Endodermal cell (in vitro differentiated cells): ENCODE measurements at regions not wholly inside any gene's neighbourhood (a gene's known extent, or its start where the extent isn't known, plus 50 kb on each side); places are given as distances from the start of the nearest gene placed in this dataset.

Experiments used
- DNase-seq: peaks from one replicate; pipeline ENCODE4 v3.0.0-alpha.2; 2017
- H3K27ac ChIP-seq: 2 replicates; pipeline ENCODE4 v1.5.1; 2013; ENCODE audit warnings: mild to moderate bottlenecking, low read depth, low read length, moderate library complexity
- H3K27me3 ChIP-seq: 2 replicates; pipeline ENCODE4 v1.6.1; 2013; ENCODE audit warnings: mild to moderate bottlenecking, low read length, moderate library complexity; ENCODE audit not compliant: insufficient read depth, control insufficient read depth, poor library complexity, severe bottlenecking
- H3K36me3 ChIP-seq: 2 replicates; pipeline ENCODE4 v1.7.0; 2013; ENCODE audit warnings: mild to moderate bottlenecking, low read length, moderate library complexity; ENCODE audit not compliant: control insufficient read depth, insufficient read depth
- H3K4me1 ChIP-seq: one replicate; pipeline ENCODE4 v1.7.0; 2013; ENCODE audit warnings: low read length; ENCODE audit not compliant: control insufficient read depth, insufficient read depth
- H3K4me3 ChIP-seq: 2 replicates; pipeline ENCODE4 v1.5.1; 2013; ENCODE audit warnings: mild to moderate bottlenecking, low read length, moderate library complexity
- H3K9ac ChIP-seq: 2 replicates; pipeline ENCODE4 v1.6.1; 2013; ENCODE audit warnings: mild to moderate bottlenecking, low read length, moderate library complexity; ENCODE audit not compliant: poor library complexity, severe bottlenecking; ENCODE audit errors: extremely low read depth
- H3K9me3 ChIP-seq: 2 replicates; pipeline ENCODE4 v1.6.1; 2013; ENCODE audit warnings: mild to moderate bottlenecking, low read length, moderate library complexity; ENCODE audit not compliant: control insufficient read depth
- H3K27ac Mint-ChIP-seq: 2 replicates; pipeline ENCODE4 v1.8.0; 2020; ENCODE audit warnings: mixed read lengths
- H3K27me3 Mint-ChIP-seq: 2 replicates; pipeline ENCODE4 v1.8.0; 2021; ENCODE audit warnings: mild to moderate bottlenecking, mixed read lengths; ENCODE audit not compliant: insufficient read depth
- H3K36me3 Mint-ChIP-seq: 2 replicates; pipeline ENCODE4 v1.8.0; 2020; ENCODE audit warnings: low read depth, mixed read lengths
- H3K4me1 Mint-ChIP-seq: 2 replicates; pipeline ENCODE4 v1.8.0; 2020; ENCODE audit warnings: mixed read lengths
- H3K4me3 Mint-ChIP-seq: 2 replicates; pipeline ENCODE4 v1.8.0; 2020; ENCODE audit warnings: mild to moderate bottlenecking, moderate library complexity, mixed read lengths
- H3K9me3 Mint-ChIP-seq: 2 replicates; pipeline ENCODE4 v1.8.0; 2020; ENCODE audit warnings: mild to moderate bottlenecking, mixed read lengths
- WGBS, 2 experiments: methylation state at CpG; one replicate each; pipeline versions ENCODE4 v1.1.5 to v1.1.7; 2013; ENCODE audit warnings: missing lambda C conversion rate in 2 of 2, mixed read lengths in 1 of 2; ENCODE audit not compliant: insufficient coverage in 1 of 2, insufficient read length in 1 of 2; 5-methylcytosine and 5-hydroxymethylcytosine counted together
- TF ChIP-seq, protein P1 (sequence below): fragments of 200-600 bp; sonication (generic); conservative IDR thresholded peaks from 2 replicates; pipeline ENCODE4 v1.5.0; 2021; ENCODE audit warnings: antibody characterized with exemption, mild to moderate bottlenecking

- no peak overlapping the region for H3K27ac ChIP-seq
- H3K27me3 Mint-ChIP-seq: no peaks in the 10 kb centered on the region
- peaks cover 9% of the 10 kb centered on the region for H3K4me1 Mint-ChIP-seq
- H3K9ac ChIP-seq: no peak overlapping the region
- no peaks in the 10 kb centered on the region for H3K27me3 ChIP-seq
- no peaks in the 10 kb centered on the region for H3K9me3 Mint-ChIP-seq
- H3K9me3 ChIP-seq: no peaks in the 10 kb centered on the region
- H3K4me3 Mint-ChIP-seq: no peak overlapping the region
- no peak for DNase-seq
- H3K4me3 ChIP-seq: no peak overlapping the region
- H3K4me1 ChIP-seq: peaks cover 3% of the 10 kb centered on the region
- H3K36me3 Mint-ChIP-seq: peaks cover 9% of the 10 kb centered on the region
- H3K36me3 ChIP-seq: no peaks in the 10 kb centered on the region
- TF ChIP-seq, protein P1, sequence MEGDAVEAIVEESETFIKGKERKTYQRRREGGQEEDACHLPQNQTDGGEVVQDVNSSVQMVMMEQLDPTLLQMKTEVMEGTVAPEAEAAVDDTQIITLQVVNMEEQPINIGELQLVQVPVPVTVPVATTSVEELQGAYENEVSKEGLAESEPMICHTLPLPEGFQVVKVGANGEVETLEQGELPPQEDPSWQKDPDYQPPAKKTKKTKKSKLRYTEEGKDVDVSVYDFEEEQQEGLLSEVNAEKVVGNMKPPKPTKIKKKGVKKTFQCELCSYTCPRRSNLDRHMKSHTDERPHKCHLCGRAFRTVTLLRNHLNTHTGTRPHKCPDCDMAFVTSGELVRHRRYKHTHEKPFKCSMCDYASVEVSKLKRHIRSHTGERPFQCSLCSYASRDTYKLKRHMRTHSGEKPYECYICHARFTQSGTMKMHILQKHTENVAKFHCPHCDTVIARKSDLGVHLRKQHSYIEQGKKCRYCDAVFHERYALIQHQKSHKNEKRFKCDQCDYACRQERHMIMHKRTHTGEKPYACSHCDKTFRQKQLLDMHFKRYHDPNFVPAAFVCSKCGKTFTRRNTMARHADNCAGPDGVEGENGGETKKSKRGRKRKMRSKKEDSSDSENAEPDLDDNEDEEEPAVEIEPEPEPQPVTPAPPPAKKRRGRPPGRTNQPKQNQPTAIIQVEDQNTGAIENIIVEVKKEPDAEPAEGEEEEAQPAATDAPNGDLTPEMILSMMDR: no peak
- H3K27ac Mint-ChIP-seq: no peak overlapping the region
Observed at GRCh38 chr4:30962939-30963338, 242.8 kb downstream of the PCDH7 start.

DNA sequence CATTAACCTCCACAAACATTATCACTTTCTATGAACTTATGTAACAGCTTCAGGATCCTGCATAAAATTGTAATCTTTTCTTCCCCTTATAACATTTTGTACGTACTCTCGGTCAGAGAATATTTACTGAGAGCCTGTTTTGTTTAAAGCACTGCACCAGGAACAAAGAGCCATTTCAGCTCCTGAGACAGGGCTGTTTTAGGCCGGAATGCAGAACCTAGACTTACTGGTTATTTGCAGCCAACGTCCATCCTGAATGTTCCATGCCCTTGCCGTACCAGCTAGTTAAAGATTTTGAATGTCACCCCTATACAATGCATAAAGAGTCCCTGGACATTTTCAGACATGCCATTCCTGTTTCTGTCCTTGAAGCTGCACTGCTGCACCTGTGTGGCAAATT, 248.8 kb downstream of the PCDH7 start:
- H3K4me3 ChIP-seq: no peak overlapping the region
- DNase-seq: no peak
- Mint-ChIP-seq H3K27me3 (no peaks in the 10 kb centered on the region), H3K9me3 (no peaks in the 10 kb centered on the region), H3K27ac (no peak overlapping the region), H3K36me3 (peaks cover 6% of the 10 kb centered on the region), H3K4me3 (no peak overlapping the region), H3K4me1 (peaks cover 16% of the 10 kb centered on the region)
- TF ChIP-seq, protein P1: no peak
- H3K27me3 ChIP-seq: no peaks in the 10 kb centered on the region
- H3K4me1 ChIP-seq: peaks cover 3% of the 10 kb centered on the region
- WGBS, 2 experiments: 60 to 75% methylated on average over 3 to 5 of the region's 5 CpGs
- H3K27ac ChIP-seq: no peak overlapping the region
- H3K36me3 ChIP-seq: no peaks in the 10 kb centered on the region
- H3K9me3 ChIP-seq: no peaks in the 10 kb centered on the region
- no peak overlapping the region for H3K9ac ChIP-seq

DNA sequence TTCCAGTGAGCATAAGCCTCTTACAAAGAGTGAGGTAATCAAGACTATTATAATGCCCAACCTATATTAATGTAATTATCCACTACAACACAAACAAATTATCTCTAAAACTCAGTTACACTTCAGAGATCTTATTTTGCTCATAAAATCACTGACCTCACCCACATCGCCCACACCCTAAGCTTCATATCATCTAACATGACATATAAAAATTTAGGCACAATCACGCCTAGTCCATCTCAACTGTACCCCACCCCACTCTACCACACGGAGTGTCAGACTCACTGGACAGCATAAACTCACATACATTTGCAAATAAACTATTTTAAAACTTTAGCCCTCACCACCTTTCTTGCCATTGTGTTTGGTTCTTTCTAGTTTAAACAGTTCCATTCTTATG, 252.4 kb downstream of the PCDH7 start:
- no peak overlapping the region for H3K27ac ChIP-seq

More for the DNA sequence above, 252.4 kb downstream of the PCDH7 start:
- H3K4me3 Mint-ChIP-seq: no peak overlapping the region
- peaks cover 3% of the 10 kb centered on the region for H3K36me3 Mint-ChIP-seq
- no peak for DNase-seq
- peaks cover 12% of the 10 kb centered on the region for H3K4me1 Mint-ChIP-seq
- H3K27me3 Mint-ChIP-seq: no peaks in the 10 kb centered on the region
- no peaks in the 10 kb centered on the region for H3K4me1 ChIP-seq
- WGBS, 2 experiments: 95 to 100% methylated on average over 3 of the region's 3 CpGs
- no peaks in the 10 kb centered on the region for H3K36me3 ChIP-seq
- no peaks in the 10 kb centered on the region for H3K9me3 ChIP-seq
- TF ChIP-seq, protein P1: no peak
- no peaks in the 10 kb centered on the region for H3K9me3 Mint-ChIP-seq
- H3K27me3 ChIP-seq: no peaks in the 10 kb centered on the region
- H3K27ac Mint-ChIP-seq: no peak overlapping the region
- no peak overlapping the region for H3K9ac ChIP-seq
- H3K4me3 ChIP-seq: no peak overlapping the region
